KG1 (cell line): ENCODE measurements at regions not wholly inside any gene's neighbourhood (a gene's known extent, or its start where the extent isn't known, plus 50 kb on each side); places are given as distances from the start of the nearest gene placed in this dataset.

Source experiments
- DNase-seq: peaks from one replicate; lab custom pipeline; 2025; lab: John Stamatoyannopoulos, UW

GRCh38 chr5:116844015-116844414 is 269.4 kb upstream of the SEMA6A start:
- DNase-seq, result no peak

- no peak for DNase-seq
Observed at GRCh38 chr5:116842514-116842961, 267.9 kb upstream of the SEMA6A start.

GRCh38 chr5:116841734-116842133 is 267.1 kb upstream of the SEMA6A start:
- no peak for DNase-seq

- DNase-seq, result no peak
Observed at GRCh38 chr5:116838011-116838536, 263.5 kb upstream of the SEMA6A start.

- DNase-seq, result no peak
Observed at GRCh38 chr5:116834796-116835515, 260.3 kb upstream of the SEMA6A start.

- DNase-seq, result no peak
Observed at GRCh38 chr5:116830079-116830478, 255.5 kb upstream of the SEMA6A start.

- no peak for DNase-seq
Observed at GRCh38 chr5:116827078-116827477, 252.5 kb upstream of the SEMA6A start.

GRCh38 chr5:116825486-116825885 is 250.9 kb upstream of the SEMA6A start:
- DNase-seq, result no peak

GRCh38 chr5:116824751-116825438 is 250.3 kb upstream of the SEMA6A start:
- DNase-seq, result no peak

GRCh38 chr5:116814626-116815385 is 240.2 kb upstream of the SEMA6A start:
- no peak for DNase-seq

- DNase-seq, result no peak
Observed at GRCh38 chr5:116813906-116814305, 239.3 kb upstream of the SEMA6A start.

GRCh38 chr5:116813356-116813755 is 238.7 kb upstream of the SEMA6A start:
- DNase-seq, result no peak

- no peak for DNase-seq
Observed at GRCh38 chr5:116810951-116811350, 236.3 kb upstream of the SEMA6A start.

GRCh38 chr5:116806836-116807235 is 232.2 kb upstream of the SEMA6A start:
- DNase-seq, result no peak

GRCh38 chr5:116799401-116799800 is 224.8 kb upstream of the SEMA6A start:
- DNase-seq, result no peak

GRCh38 chr5:116795189-116795588 is 220.6 kb upstream of the SEMA6A start:
- DNase-seq, result no peak

GRCh38 chr5:116789522-116789921 is 214.9 kb upstream of the SEMA6A start:
- DNase-seq, result no peak

- no peak for DNase-seq
Observed at GRCh38 chr5:116788851-116789403, 214.3 kb upstream of the SEMA6A start.

- DNase-seq, result no peak
Observed at GRCh38 chr5:116787570-116787969, 212.9 kb upstream of the SEMA6A start.

- no peak for DNase-seq
Observed at GRCh38 chr5:116785106-116785505, 210.5 kb upstream of the SEMA6A start.

GRCh38 chr5:116779846-116780245 is 205.2 kb upstream of the SEMA6A start:
- no peak for DNase-seq

- no peak for DNase-seq
Observed at GRCh38 chr5:116778651-116779280, 204.1 kb upstream of the SEMA6A start.
